ENCODE measurements at regions not wholly inside any gene's neighbourhood (a gene's known extent, or its start where the extent isn't known, plus 50 kb on each side); places are given as distances from the start of the nearest gene placed in this dataset.
"Not testable (repeated sequence)": the region's sequence is repeated elsewhere in the genome, so short reads cannot be mapped to it uniquely, and the experiment has no call there.

DNA sequence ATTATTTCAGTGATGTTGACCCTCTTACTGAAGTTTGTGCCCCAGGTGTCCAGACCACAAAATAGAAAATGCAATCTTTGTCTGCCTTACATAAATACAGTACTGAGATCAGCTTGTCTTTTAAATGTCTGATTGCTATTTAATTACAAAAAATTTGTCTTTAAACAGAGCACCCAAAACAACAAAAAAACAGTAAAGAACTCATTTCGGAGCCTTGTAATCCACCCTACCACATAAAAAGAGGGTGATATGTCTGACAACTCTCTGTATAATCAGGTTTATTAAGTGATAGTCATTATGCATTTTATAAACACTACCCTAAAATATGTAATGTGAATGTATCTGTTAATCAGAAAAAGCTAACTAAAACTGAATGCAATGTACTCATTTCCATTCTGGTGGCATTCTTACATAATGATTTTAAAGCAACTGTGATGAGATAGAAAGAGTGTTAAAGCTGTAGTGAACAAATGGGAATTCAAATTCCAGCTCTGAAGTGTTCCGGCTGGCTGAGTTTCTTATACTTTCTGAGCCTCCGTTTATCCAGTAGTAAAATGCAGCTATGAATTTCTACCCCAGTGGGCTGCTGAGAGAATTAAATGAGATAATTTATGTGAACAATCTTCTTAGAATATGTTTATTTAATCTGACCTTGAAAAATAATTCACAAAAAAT lies 486.6 kb downstream of the USP25 start:
- FAIRE-seq (no peak), DNase-seq (ENCODE audit: insufficient read length) (no peak)
- no peak for TF ChIP-seq POLR2A (IDR thresholded peaks at IDR 0.05; ENCODE audit: low read depth, low read length)
- TF ChIP-seq TAF1 (IDR thresholded peaks at IDR 0.05; ENCODE audit: borderline replicate concordance, low read depth, low read length) = no peak
- no peak for TF ChIP-seq POLR2AphosphoS5 (IDR thresholded peaks at IDR 0.05; ENCODE audit: low read depth, low read length)

DNA sequence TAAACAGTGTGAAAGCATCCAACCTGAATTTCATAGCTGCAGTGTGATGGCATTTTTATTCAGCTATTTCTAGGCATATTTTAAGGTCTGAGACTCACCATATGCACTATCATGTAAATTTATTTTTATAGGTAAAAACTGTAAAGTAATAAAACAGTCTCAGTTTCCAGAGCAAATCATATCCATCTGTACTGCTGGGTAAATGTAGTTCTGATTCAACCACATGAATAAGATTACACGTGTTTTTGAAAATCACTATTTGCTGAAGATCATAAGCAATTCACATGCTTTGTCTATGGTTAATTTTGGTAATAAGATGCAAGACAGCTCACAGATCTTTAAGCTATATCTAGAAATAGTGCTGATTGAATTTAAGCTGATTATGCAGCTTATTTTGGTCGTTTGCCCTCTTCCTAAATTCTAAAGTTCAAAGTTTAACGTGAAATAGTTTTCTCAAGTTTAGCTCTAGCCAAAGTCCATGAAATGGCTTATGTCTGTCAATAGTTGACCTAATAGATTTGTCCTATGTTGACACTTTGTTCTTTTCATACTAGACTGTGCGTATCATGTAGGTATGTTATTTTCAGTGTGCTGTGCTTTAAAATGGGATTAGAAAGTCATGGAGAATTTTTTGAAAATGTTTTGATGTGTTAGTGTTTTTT lies 489.0 kb downstream of the USP25 start:
- FAIRE-seq = no peak
- TF ChIP-seq TAF1 (IDR thresholded peaks at IDR 0.05; ENCODE audit: borderline replicate concordance, low read depth, low read length) (no peak), POLR2AphosphoS5 (IDR thresholded peaks at IDR 0.05; ENCODE audit: low read depth, low read length) (no peak), POLR2A (IDR thresholded peaks at IDR 0.05; ENCODE audit: low read depth, low read length) (no peak)
- no peak for DNase-seq (ENCODE audit: insufficient read length)

DNA sequence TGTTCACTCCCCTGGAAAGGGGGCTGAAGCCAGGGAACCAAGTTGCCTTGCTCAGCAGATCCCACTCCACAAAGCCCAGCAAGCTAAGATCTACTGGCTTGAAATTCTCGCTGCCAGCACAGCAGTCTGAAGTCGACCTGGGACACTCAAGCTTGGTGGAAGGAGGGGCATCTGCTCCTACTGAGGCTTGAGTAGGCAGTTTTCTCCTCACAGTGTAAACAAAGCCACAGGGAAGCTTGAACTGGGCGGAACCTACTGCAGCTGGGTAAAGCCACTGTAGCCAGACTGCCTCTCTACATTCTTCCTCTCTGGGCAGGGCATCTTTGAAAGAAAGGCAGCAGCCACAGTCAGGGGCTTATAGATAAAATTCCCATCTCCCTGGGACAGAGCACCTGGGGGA lies 495.0 kb downstream of the USP25 start:
- FAIRE-seq; DNase-seq (ENCODE audit: insufficient read length): not testable (repeated sequence)

DNA sequence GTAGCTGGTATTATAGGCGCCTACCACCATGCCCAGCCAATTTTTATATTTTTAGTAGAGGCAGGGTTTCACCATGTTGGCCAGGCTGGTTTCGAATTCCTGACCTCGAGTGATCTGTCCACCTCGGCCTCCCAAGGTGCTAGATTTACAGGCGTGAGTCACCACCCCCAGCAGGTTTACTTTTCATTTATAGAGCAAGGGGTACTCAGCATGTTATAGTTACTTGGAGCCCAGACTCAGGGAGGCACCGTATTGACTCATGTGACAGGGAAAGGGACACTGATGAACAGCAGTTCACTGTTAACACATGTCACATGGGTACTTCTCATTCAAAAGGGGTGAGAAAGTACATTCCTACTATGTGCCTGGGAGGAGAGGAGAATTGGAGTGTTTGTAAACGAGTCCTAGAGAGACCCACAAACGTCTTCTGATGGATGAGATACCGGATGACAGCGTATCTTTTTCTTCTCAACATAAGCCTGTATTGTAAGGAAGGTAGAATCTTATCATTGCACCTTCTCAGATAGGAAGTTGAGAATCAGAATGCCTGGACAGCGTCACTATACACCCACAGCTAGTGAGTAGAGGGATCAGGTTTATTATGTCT lies 510.0 kb downstream of the USP25 start:
- no peak for DNase-seq (ENCODE audit: insufficient read length)
- TF ChIP-seq POLR2A (IDR thresholded peaks at IDR 0.05; ENCODE audit: low read depth, low read length) (no peak), POLR2AphosphoS5 (IDR thresholded peaks at IDR 0.05; ENCODE audit: low read depth, low read length) (no peak), TAF1 (IDR thresholded peaks at IDR 0.05; ENCODE audit: borderline replicate concordance, low read depth, low read length) (no peak)
- no peak for FAIRE-seq

DNA sequence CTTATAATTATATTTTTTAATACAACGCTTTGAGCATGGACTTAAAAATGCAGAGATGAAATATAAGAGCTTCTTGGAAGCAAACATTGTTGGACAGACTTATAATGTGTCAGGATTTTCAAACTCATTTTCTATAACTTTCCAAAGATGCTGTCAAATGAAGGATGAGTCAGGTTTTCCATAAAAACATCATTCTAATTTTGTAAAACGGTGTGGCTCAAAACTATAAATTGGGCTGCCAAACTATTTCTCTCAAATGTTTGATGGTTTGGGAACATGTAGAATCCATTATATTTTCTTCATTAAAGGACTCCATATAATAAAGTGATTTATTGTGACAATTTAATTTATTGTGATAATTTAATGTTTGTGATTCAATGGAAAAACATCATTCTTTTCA lies 511.2 kb downstream of the USP25 start:
- FAIRE-seq = no peak
- DNase-seq (ENCODE audit: insufficient read length) = no peak
- TF ChIP-seq TAF1 (IDR thresholded peaks at IDR 0.05; ENCODE audit: borderline replicate concordance, low read depth, low read length) = no peak
- TF ChIP-seq POLR2AphosphoS5 (IDR thresholded peaks at IDR 0.05; ENCODE audit: low read depth, low read length) = no peak
- TF ChIP-seq POLR2A (IDR thresholded peaks at IDR 0.05; ENCODE audit: low read depth, low read length) = no peak

DNA sequence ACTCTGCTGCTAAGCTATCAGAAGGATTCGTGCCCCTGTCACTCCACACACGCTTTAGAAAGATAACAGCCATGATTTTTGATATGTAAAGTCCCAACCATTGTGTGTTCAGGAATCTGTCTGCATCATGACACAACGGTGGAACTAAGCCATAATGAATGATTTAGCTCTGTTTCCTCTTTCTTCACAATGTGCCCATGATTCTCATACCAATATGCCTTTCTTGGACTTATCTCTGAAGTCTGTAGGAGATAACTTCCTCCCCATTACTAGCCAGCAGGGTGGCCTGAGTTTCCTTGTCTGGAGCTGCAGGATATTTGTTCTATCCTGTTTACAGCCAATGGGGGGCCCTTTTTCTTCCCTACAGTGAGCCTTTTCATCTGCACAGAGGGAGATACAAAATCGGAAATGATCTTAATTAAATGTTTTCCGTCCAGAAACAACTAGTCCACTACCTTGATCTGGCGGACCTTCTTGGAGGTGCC lies 511.7 kb downstream of the USP25 start:
- no peak for TF ChIP-seq POLR2A (IDR thresholded peaks at IDR 0.05; ENCODE audit: low read depth, low read length)
- TF ChIP-seq TAF1 (IDR thresholded peaks at IDR 0.05; ENCODE audit: borderline replicate concordance, low read depth, low read length) = no peak
- no peak for TF ChIP-seq POLR2AphosphoS5 (IDR thresholded peaks at IDR 0.05; ENCODE audit: low read depth, low read length)
- no peak for FAIRE-seq
- DNase-seq (ENCODE audit: insufficient read length) = no peak

DNA sequence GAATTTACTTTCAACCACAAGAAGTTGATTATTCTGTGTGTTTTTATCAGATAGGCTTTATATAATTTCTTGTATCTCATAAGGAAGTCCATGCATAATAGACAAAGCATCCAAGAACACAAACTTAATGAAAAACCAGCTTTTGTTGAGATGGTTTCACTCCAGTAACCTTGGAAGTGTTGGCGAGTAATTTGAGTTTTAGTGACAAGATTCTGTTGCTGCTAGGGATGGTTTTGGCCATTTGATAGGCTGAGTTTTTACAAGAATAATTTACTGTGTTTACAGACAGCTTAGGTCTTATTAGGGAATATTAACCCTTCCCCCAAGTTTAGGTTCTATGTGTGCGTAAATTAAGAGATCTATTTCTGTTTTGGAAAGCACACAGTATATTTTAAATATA lies 513.6 kb downstream of the USP25 start:
- no peak for FAIRE-seq
- DNase-seq (ENCODE audit: insufficient read length) = no peak
- TF ChIP-seq POLR2A (IDR thresholded peaks at IDR 0.05; ENCODE audit: low read depth, low read length) = no peak
- no peak for TF ChIP-seq POLR2AphosphoS5 (IDR thresholded peaks at IDR 0.05; ENCODE audit: low read depth, low read length)
- TF ChIP-seq TAF1 (IDR thresholded peaks at IDR 0.05; ENCODE audit: borderline replicate concordance, low read depth, low read length) = no peak

DNA sequence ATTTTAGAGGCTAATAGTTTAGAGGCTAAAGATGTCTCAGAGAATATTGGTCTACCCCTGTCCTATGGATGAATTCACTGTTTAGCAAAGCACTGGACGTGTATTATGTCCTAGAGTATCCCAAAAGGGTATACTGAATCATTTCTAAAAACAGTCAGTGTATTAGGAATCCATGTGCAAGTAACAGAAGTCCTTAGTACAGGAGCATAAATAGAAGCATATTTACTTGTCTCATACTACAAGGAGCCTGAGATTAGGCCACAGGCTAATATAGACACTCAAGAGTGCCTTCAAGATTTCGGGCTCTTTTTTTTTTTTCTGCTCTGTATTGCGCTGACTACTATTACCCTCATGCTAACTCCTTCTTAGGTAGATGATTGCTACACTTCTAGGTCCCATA lies 518.9 kb downstream of the USP25 start:
- DNase-seq (ENCODE audit: insufficient read length) = no peak
- FAIRE-seq = no peak
- TF ChIP-seq POLR2AphosphoS5 (IDR thresholded peaks at IDR 0.05; ENCODE audit: low read depth, low read length) (no peak), TAF1 (IDR thresholded peaks at IDR 0.05; ENCODE audit: borderline replicate concordance, low read depth, low read length) (no peak), POLR2A (IDR thresholded peaks at IDR 0.05; ENCODE audit: low read depth, low read length) (no peak)

DNA sequence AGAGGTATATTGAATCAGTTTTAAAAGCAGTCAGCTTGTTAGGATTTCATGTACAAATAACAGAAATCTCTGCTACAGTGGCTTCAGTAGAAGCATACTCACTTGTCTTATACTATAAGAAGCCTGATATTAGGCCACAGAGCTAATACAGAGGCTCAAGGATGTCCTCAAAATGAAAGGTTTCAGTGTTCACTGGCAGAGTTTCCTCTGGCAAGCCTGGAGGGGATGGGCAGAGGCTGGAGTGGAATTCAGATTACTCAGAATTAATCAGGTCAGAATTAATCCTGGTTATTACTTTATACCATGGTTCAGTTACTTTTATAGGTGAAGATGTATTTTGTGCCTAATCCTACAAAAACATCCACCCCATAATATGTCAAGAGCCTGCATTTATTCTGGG lies 520.5 kb downstream of the USP25 start:
- FAIRE-seq (no peak), DNase-seq (ENCODE audit: insufficient read length) (no peak)
- TF ChIP-seq TAF1 (IDR thresholded peaks at IDR 0.05; ENCODE audit: borderline replicate concordance, low read depth, low read length) (no peak), POLR2AphosphoS5 (IDR thresholded peaks at IDR 0.05; ENCODE audit: low read depth, low read length) (no peak), POLR2A (IDR thresholded peaks at IDR 0.05; ENCODE audit: low read depth, low read length) (no peak)

DNA sequence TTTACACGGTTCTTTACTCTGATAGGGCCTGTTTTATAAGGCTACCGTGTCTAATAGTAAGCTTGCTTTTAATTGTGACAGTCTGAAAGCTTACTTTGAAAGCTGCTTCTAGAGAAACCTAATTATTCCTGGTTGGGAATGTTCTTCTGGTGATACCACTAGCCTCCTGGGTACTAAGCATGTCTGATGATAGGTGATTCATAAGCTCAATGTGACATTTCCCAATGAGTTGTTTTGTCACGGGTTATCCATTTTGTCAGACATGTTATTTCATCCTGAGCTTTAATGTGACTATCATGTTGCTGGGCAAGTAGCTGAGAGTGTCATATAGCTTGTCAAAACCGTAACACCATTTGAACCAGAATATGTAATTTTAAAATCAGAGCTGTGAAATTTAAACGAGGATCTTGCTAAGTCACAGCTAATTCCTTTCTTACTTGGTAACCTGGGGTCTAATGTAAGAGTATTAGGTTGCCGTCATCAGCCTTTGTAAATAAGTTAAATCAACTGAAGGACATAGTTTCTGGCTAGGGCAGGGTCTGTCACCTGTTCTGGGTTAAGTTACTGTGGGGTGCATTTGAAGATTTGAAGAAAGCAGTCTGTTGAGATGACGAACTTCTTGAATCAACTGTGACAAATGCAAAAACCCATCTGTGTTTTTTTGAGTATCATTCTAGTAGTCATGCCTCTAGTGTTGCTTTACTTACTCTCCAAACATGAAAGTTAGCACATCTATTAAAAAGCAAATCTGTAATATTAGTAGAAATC lies 529.2 kb downstream of the USP25 start:
- FAIRE-seq (no peak), DNase-seq (ENCODE audit: insufficient read length) (no peak)
- no peak for TF ChIP-seq TAF1 (IDR thresholded peaks at IDR 0.05; ENCODE audit: borderline replicate concordance, low read depth, low read length)
- TF ChIP-seq POLR2AphosphoS5 (IDR thresholded peaks at IDR 0.05; ENCODE audit: low read depth, low read length) = no peak
- TF ChIP-seq POLR2A (IDR thresholded peaks at IDR 0.05; ENCODE audit: low read depth, low read length) = no peak

DNA sequence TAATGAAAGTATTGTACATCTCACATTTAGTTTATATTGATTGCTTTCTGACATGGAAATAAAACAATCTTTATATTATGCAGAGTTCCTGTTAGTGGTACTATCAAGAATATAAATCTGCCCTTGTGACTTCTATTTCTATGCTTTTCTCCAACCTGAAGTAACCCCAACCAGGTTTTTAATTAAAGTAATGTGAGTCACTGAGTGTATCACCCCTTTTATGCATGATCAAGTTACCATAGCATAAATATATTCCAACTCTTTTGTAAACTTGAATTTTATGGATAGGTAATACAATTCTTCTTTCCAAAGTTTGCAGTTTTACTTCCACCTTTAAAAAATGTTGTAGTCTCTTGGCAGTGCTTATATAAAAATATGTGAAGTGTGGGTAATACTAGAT lies 532.3 kb downstream of the USP25 start:
- DNase-seq (ENCODE audit: insufficient read length) (no peak), FAIRE-seq (no peak)
- TF ChIP-seq TAF1 (IDR thresholded peaks at IDR 0.05; ENCODE audit: borderline replicate concordance, low read depth, low read length) = no peak
- TF ChIP-seq POLR2A (IDR thresholded peaks at IDR 0.05; ENCODE audit: low read depth, low read length) = no peak
- TF ChIP-seq POLR2AphosphoS5 (IDR thresholded peaks at IDR 0.05; ENCODE audit: low read depth, low read length) = no peak

All from GM12892 (cell line).